ENCODE measurements at regions not wholly inside any gene's neighbourhood (a gene's known extent, or its start where the extent isn't known, plus 50 kb on each side); places are given as distances from the start of the nearest gene placed in this dataset.

GRCh38 chr3:26838026-26838425 lies 215.5 kb downstream of the LRRC3B start:
- TF ChIP-seq CTCF (IDR thresholded peaks at IDR 0.05) (no peak), POLR2A (IDR thresholded peaks at IDR 0.05) (no peak)

All from uterus (tissue), 2 donors.